ENCODE measurements at regions not wholly inside any gene's neighbourhood (a gene's known extent, or its start where the extent isn't known, plus 50 kb on each side); places are given as distances from the start of the nearest gene placed in this dataset.

- no peak for TF ChIP-seq CTCF (IDR thresholded peaks at IDR 0.05; ENCODE audit: extremely low read depth in 1 of 2, insufficient read depth in 1 of 2, low read depth in 1 of 2, low read length in 2 of 2)
- no peak for TF ChIP-seq EZH2 (IDR thresholded peaks at IDR 0.05; ENCODE audit: borderline replicate concordance, low read depth, low read length, severe bottlenecking)
- no peak for TF ChIP-seq POLR2A (IDR thresholded peaks at IDR 0.05; ENCODE audit: low read depth, low read length)
These were observed 196.4 kb upstream of the IGF1 start for GRCh38 chr12:102676812-102677211.

All from endothelial cell of umbilical vein (primary cell).